ENCODE measurements at regions not wholly inside any gene's neighbourhood (a gene's known extent, or its start where the extent isn't known, plus 50 kb on each side); places are given as distances from the start of the nearest gene placed in this dataset.

GRCh38 chr21:31414263-31415000, 70.4 kb upstream of the TIAM1 start:
- no peak overlapping the region for H3K27ac ChIP-seq (ENCODE audit: low read depth, low read length)
- H3K4me1 ChIP-seq (ENCODE audit: control insufficient read depth, insufficient read depth, low read length), result no peaks in the 10 kb centered on the region
- TF ChIP-seq, protein P1, sequence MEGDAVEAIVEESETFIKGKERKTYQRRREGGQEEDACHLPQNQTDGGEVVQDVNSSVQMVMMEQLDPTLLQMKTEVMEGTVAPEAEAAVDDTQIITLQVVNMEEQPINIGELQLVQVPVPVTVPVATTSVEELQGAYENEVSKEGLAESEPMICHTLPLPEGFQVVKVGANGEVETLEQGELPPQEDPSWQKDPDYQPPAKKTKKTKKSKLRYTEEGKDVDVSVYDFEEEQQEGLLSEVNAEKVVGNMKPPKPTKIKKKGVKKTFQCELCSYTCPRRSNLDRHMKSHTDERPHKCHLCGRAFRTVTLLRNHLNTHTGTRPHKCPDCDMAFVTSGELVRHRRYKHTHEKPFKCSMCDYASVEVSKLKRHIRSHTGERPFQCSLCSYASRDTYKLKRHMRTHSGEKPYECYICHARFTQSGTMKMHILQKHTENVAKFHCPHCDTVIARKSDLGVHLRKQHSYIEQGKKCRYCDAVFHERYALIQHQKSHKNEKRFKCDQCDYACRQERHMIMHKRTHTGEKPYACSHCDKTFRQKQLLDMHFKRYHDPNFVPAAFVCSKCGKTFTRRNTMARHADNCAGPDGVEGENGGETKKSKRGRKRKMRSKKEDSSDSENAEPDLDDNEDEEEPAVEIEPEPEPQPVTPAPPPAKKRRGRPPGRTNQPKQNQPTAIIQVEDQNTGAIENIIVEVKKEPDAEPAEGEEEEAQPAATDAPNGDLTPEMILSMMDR (conservative IDR thresholded peaks at IDR 0.05), result no peak
- 94% methylated on average over 11 to 12 of the region's 12 CpGs for WGBS, 2 experiments (ENCODE audit: insufficient coverage in 1 of 2, insufficient read length in 1 of 2)
- H3K36me3 ChIP-seq (ENCODE audit: control insufficient read depth, insufficient read depth, low read length), result no peaks in the 10 kb centered on the region
- H3K9me3 ChIP-seq (ENCODE audit: control insufficient read depth, low read length), result no peaks in the 10 kb centered on the region
- H3K27ac Mint-ChIP-seq, result no peak overlapping the region
- H3K4me1 Mint-ChIP-seq, result peaks cover 4% of the 10 kb centered on the region
- no peaks in the 10 kb centered on the region for H3K27me3 ChIP-seq (ENCODE audit: control insufficient read depth, insufficient read depth, low read length, poor library complexity, severe bottlenecking)
- H3K27me3 Mint-ChIP-seq (ENCODE audit: insufficient read depth), result no peaks in the 10 kb centered on the region
- H3K4me3 Mint-ChIP-seq, result no peak overlapping the region
- H3K9me3 Mint-ChIP-seq, result no peaks in the 10 kb centered on the region
- peaks cover 2% of the 10 kb centered on the region for H3K36me3 Mint-ChIP-seq (ENCODE audit: low read depth)
- H3K9ac ChIP-seq (ENCODE audit: extremely low read depth, low read length, poor library complexity, severe bottlenecking), result no peak overlapping the region
- DNase-seq, result no peak
- H3K4me3 ChIP-seq (ENCODE audit: low read length), result no peak overlapping the region

DNA sequence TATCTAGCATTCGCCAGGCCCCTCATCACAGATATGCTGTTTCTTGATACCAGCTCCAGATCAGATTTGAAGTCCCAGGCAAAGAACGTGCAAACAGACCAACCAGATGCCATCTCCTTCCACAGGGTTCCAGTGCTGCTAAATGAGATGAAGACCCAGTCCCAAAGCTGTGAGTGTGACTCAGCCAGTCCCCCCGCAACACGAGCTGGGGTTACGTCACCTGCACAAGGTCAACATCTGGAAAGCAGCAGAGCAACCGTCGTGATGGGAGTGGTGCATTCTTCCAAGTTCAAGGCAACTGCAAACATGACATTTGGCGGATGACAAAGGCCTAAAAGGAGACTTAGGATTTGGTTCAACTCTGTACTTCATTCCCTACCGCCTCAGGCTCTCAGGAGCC, 69.6 kb upstream of the TIAM1 start:
- Histone ChIP-seq H3K9ac (ENCODE audit: extremely low read depth, low read length, poor library complexity, severe bottlenecking) (no peak overlapping the region), H3K4me1 (ENCODE audit: control insufficient read depth, insufficient read depth, low read length) (no peaks in the 10 kb centered on the region), H3K27ac (ENCODE audit: low read depth, low read length) (no peak overlapping the region), H3K36me3 (ENCODE audit: control insufficient read depth, insufficient read depth, low read length) (no peaks in the 10 kb centered on the region), H3K4me3 (ENCODE audit: low read length) (no peak overlapping the region), H3K9me3 (ENCODE audit: control insufficient read depth, low read length) (no peaks in the 10 kb centered on the region), H3K27me3 (ENCODE audit: control insufficient read depth, insufficient read depth, low read length, poor library complexity, severe bottlenecking) (no peaks in the 10 kb centered on the region)
- WGBS, 2 experiments (ENCODE audit: insufficient coverage in 1 of 2, insufficient read length in 1 of 2), result 91 to 95% methylated on average over 9 of the region's 9 CpGs
- peaks cover 2% of the 10 kb centered on the region for H3K4me1 Mint-ChIP-seq
- TF ChIP-seq, protein P1 (conservative IDR thresholded peaks at IDR 0.05), result no peak
- H3K4me3 Mint-ChIP-seq, result no peak overlapping the region
- H3K36me3 Mint-ChIP-seq (ENCODE audit: low read depth), result peaks cover 2% of the 10 kb centered on the region
- no peak for DNase-seq
- no peaks in the 10 kb centered on the region for H3K9me3 Mint-ChIP-seq
- no peak overlapping the region for H3K27ac Mint-ChIP-seq
- H3K27me3 Mint-ChIP-seq (ENCODE audit: insufficient read depth), result no peaks in the 10 kb centered on the region

DNA sequence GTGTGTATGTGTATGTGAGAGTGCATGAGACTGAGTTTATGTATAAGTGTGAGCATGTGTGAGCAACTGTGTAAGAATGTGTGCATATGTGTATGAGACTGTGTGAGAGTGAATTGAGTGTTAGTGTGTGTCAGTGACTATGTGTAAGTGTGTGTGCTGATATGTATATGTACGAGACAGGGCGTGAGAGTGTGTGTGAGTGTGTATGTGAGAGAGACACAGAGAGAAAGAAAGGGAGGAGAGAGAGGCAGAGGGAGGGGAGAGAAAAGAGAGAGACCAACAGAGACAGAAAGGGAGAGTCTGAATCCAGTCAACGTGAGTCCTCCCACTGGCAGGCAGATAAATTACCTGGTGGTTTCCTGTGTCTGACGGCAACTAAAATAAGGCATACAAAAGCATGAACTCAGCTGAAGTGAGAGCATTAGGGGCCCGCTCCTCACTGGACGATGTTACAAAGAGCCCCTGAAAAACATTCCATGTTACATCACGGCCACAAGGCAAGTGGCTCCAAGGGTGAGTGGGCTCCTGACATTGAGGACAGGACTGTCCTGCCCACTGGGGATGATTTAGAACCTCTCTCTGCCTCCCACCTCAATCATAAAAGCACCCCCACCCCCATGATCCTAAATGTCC, 66.6 kb upstream of the TIAM1 start:
- H3K36me3 ChIP-seq (ENCODE audit: control insufficient read depth, insufficient read depth, low read length), result no peaks in the 10 kb centered on the region
- TF ChIP-seq, protein P1 (conservative IDR thresholded peaks at IDR 0.05), result no peak
- no peaks in the 10 kb centered on the region for H3K9me3 ChIP-seq (ENCODE audit: control insufficient read depth, low read length)
- no peaks in the 10 kb centered on the region for H3K4me1 ChIP-seq (ENCODE audit: control insufficient read depth, insufficient read depth, low read length)
- DNase-seq, result no peak
- Mint-ChIP-seq H3K27ac (no peak overlapping the region), H3K27me3 (ENCODE audit: insufficient read depth) (no peaks in the 10 kb centered on the region), H3K36me3 (ENCODE audit: low read depth) (peaks cover 2% of the 10 kb centered on the region), H3K4me3 (no peak overlapping the region), H3K4me1 (peaks cover 3% of the 10 kb centered on the region), H3K9me3 (no peaks in the 10 kb centered on the region)
- no peak overlapping the region for H3K4me3 ChIP-seq (ENCODE audit: low read length)
- whole genome bisulfite sequencing, 2 experiments (ENCODE audit: insufficient coverage in 1 of 2, insufficient read length in 1 of 2), result 91 to 94% methylated on average over 7 of the region's 7 CpGs
- H3K27ac ChIP-seq (ENCODE audit: low read depth, low read length), result no peak overlapping the region
- no peaks in the 10 kb centered on the region for H3K27me3 ChIP-seq (ENCODE audit: control insufficient read depth, insufficient read depth, low read length, poor library complexity, severe bottlenecking)
- H3K9ac ChIP-seq (ENCODE audit: extremely low read depth, low read length, poor library complexity, severe bottlenecking), result no peak overlapping the region

Measured in endodermal cell (in vitro differentiated cells).